HG03354 (cell line): ENCODE measurements at regions not wholly inside any gene's neighbourhood (a gene's known extent, or its start where the extent isn't known, plus 50 kb on each side); places are given as distances from the start of the nearest gene placed in this dataset.
"Not testable (repeated sequence)": the region's sequence is repeated elsewhere in the genome, so short reads cannot be mapped to it uniquely, and the experiment has no call there.

Experiments
- ATAC-seq: cut with Tn5 transposase; IDR thresholded peaks from one replicate; pipeline ENCODE4 v1.9.1; 2021; ENCODE audit warnings: mild to moderate bottlenecking; ENCODE audit not compliant: unreplicated experiment, poor library complexity, severe bottlenecking

GRCh38 chr2:37755961-37756559, 84.6 kb upstream of the CDC42EP3 start:
- ATAC-seq, result not testable (repeated sequence)

DNA sequence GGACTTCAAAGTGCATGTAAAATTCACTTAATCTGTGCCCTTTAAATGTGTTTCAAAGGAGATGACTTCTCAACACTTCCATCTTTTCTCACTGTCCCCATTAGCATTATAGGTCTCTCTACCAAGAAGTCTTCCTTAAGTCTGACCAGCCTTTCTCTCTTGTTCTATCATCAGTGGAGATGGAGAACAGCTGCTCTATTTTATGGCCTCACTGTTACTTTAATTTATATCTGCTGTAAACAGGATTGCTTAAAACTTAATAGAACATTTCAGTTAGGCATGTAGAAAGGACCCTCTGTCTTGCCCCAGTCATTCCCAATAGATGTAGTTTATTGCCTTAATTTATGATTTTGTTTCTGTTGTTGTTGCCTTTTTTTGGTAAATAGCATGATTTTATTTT, 86.0 kb upstream of the CDC42EP3 start:
- not testable (repeated sequence) for ATAC-seq

- not testable (repeated sequence) for ATAC-seq
Measured at GRCh38 chr2:37758141-37758601, 86.7 kb upstream of the CDC42EP3 start.

GRCh38 chr2:37759989-37760388, 88.5 kb upstream of the CDC42EP3 start:
- not testable (repeated sequence) for ATAC-seq

DNA sequence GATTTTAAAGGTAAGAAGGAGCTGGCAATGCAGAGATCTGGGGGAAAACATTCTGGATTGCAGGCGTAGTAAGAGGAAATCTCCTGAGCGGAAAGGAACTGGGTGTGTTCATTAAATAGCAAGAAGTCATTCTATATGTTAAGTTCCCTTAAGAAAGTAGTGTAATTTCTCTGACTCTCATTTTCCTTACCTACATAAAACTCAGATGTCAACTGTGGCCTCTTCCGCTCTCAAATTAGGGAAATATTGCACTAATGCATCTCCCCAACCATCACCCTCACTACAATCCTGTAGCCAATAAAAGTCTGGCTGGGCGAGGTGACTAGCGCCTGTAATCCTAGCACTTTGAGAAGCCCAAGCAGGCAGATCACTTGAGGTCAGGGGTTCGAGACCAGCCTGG, 89.0 kb upstream of the CDC42EP3 start:
- no peak for ATAC-seq

- ATAC-seq, result not testable (repeated sequence)
Measured at GRCh38 chr2:37762281-37762680, 90.8 kb upstream of the CDC42EP3 start.

- no peak for ATAC-seq
Measured at GRCh38 chr2:37764739-37765138, 93.3 kb upstream of the CDC42EP3 start.

GRCh38 chr2:37766106-37766505, 94.7 kb upstream of the CDC42EP3 start:
- ATAC-seq, result no peak

GRCh38 chr2:37767046-37767445, 95.6 kb upstream of the CDC42EP3 start:
- no peak for ATAC-seq

GRCh38 chr2:37767959-37768925, 96.8 kb upstream of the CDC42EP3 start:
- no peak for ATAC-seq

GRCh38 chr2:37769551-37769950, 98.1 kb upstream of the CDC42EP3 start:
- ATAC-seq, result no peak

- no peak for ATAC-seq
Measured at GRCh38 chr2:37770797-37771196, 99.4 kb upstream of the CDC42EP3 start.

- ATAC-seq, result no peak
Measured at GRCh38 chr2:37771600-37772088, 100.2 kb upstream of the CDC42EP3 start.

GRCh38 chr2:37773371-37774130, 102.1 kb upstream of the CDC42EP3 start:
- no peak for ATAC-seq

GRCh38 chr2:37774171-37774944, 102.9 kb upstream of the CDC42EP3 start:
- not testable (repeated sequence) for ATAC-seq

GRCh38 chr2:37774976-37775907, 103.8 kb upstream of the CDC42EP3 start:
- no peak for ATAC-seq

DNA sequence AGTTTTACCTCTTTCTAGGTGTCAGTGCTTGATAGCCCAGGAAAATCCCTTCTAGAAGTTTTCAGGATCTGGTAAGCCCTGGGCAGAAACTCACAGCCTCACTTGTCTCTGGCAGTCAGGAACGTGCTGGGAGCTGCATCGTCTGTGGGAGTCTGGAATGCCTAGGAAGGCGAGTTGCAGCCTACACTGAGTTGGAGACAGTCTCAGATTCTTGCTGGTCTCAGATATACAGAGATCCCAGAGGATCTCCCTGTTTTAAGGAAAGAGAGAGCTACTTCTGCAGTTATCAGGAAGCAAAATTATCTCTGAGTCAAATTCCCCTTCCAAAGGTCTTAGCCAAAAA, 104.4 kb upstream of the CDC42EP3 start:
- ATAC-seq, result no peak

DNA sequence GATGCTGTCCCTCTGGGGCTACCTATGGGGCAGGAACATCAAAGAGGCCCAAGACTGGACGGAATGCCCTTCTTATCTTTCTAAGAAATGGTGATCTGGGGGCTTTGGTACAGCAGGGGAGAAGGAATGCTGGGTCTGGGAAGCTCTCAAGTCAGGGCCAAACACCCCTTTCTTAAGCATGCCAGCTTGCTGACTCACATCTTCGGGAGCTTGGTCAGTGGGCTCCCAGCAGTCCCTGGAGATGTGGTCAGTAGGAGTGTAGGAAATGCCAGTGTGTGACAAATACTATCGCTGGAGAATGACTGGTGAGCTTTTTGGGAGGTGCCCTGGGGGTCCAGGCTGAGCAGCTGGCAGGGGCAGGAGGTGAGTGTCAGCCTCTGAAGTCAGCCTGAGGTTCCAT, 105.0 kb upstream of the CDC42EP3 start:
- no peak for ATAC-seq
